NT2/D1 (cell line): ENCODE measurements at regions not wholly inside any gene's neighbourhood (a gene's known extent, or its start where the extent isn't known, plus 50 kb on each side); places are given as distances from the start of the nearest gene placed in this dataset.

Experiments used
- SUZ12 ChIP-seq: IDR thresholded peaks from 2 replicates; pipeline ENCODE4 v1.6.1; 2011; ENCODE audit not compliant: insufficient read length, insufficient read depth; ENCODE audit errors: extremely low read depth
- ZNF274 ChIP-seq: IDR thresholded peaks from 2 replicates; pipeline ENCODE4 v1.6.1; 2011; ENCODE audit warnings: mild to moderate bottlenecking, low read depth, low read length

DNA sequence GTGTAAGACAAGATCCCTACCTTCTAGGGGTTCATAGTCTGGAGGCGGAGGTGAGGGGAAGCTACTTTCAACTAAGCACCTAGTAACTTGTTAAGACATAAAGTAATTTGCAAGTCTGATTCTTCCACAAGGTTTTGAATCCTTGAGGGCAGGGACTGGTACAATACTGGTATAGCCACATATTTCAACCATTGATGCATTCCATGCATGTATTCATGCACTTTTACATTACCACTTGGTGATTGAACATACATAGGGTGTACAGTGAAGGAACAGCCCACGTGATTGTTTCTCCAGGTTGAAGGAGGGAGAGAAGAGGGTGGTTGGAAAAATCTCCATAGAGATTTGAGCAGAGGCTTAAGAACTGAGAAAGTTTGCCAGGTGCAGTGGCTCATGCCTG lies 62.0 kb upstream of the PAX6 start:
- TF ChIP-seq ZNF274 (no peak), SUZ12 (no peak)
